Tibial nerve (tissue), 4 donors: ENCODE measurements at regions not wholly inside any gene's neighbourhood (a gene's known extent, or its start where the extent isn't known, plus 50 kb on each side); places are given as distances from the start of the nearest gene placed in this dataset.

ENCODE experiments used
- EP300 ChIP-seq, 2 donors: sonication (generic); formaldehyde crosslinking; IDR thresholded peaks; one replicate each; pipeline ENCODE4 v1.6.1; 2017; ENCODE audit warnings: antibody characterized with exemption in 2 of 2, mild to moderate bottlenecking in 1 of 2
- TF ChIP-seq, protein P1 (sequence below), 5 experiments: fragments of 200-600 bp in 3 of 5; fragments of 450-650 bp in 2 of 5; sonication (generic) in 3 of 5; IDR thresholded peaks; one replicate each; pipeline ENCODE4 v1.5.1; 2016 to 2019; ENCODE audit warnings: antibody characterized with exemption in 5 of 5, mild to moderate bottlenecking in 3 of 5, moderate library complexity in 2 of 5

DNA sequence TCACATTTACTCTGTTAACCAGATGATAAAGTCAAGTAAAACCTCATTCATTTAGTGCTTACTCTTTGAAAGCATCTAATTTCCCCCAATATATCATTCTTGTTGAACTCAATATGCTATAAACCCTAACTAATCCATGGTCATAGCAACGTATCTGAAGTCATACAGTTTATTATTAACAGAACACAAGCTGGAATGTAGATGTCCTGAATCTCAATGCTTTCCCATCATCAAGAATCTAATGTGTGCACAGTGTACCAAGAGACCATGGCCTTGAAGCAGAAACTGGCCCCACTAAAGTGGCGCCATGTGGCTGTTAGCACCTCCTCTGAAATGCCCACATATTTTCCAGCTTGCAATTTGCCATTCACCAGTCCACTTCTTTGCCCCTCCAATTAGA, 245.8 kb downstream of the SOX9 start:
- TF ChIP-seq, protein P1, sequence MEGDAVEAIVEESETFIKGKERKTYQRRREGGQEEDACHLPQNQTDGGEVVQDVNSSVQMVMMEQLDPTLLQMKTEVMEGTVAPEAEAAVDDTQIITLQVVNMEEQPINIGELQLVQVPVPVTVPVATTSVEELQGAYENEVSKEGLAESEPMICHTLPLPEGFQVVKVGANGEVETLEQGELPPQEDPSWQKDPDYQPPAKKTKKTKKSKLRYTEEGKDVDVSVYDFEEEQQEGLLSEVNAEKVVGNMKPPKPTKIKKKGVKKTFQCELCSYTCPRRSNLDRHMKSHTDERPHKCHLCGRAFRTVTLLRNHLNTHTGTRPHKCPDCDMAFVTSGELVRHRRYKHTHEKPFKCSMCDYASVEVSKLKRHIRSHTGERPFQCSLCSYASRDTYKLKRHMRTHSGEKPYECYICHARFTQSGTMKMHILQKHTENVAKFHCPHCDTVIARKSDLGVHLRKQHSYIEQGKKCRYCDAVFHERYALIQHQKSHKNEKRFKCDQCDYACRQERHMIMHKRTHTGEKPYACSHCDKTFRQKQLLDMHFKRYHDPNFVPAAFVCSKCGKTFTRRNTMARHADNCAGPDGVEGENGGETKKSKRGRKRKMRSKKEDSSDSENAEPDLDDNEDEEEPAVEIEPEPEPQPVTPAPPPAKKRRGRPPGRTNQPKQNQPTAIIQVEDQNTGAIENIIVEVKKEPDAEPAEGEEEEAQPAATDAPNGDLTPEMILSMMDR (IDR thresholded peaks at IDR 0.05) = no peak
- TF ChIP-seq EP300 (IDR thresholded peaks at IDR 0.05) = no peak
